ENCODE measurements at regions not wholly inside any gene's neighbourhood (a gene's known extent, or its start where the extent isn't known, plus 50 kb on each side); places are given as distances from the start of the nearest gene placed in this dataset.

- peak overlapping the region; percentile 53 for H3K4me3 ChIP-seq (ENCODE audit: low read depth, low read length)
- H3K27me3 ChIP-seq (ENCODE audit: insufficient read depth, low read depth, severe bottlenecking), result no peaks in the 10 kb centered on the region
- H3K9me3 ChIP-seq (ENCODE audit: severe bottlenecking), result no peaks in the 10 kb centered on the region
- no peak overlapping the region for H3K27ac ChIP-seq
- DNase-seq, result no peak
- TF ChIP-seq CTCF (IDR thresholded peaks at IDR 0.05; ENCODE audit: low read depth, low read length), result no peak
- H3K36me3 ChIP-seq, result no peaks in the 10 kb centered on the region
These were observed 126.1 kb upstream of the PRMT8 start for GRCh38 chr12:3364661-3365462.

GRCh38 chr12:3365463-3366411, 125.3 kb upstream of the PRMT8 start:
- Histone ChIP-seq H3K27ac (no peak overlapping the region), H3K9me3 (ENCODE audit: severe bottlenecking) (no peaks in the 10 kb centered on the region), H3K4me3 (ENCODE audit: low read depth, low read length) (peak overlapping the region; percentile 53), H3K27me3 (ENCODE audit: insufficient read depth, low read depth, severe bottlenecking) (no peaks in the 10 kb centered on the region), H3K36me3 (no peaks in the 10 kb centered on the region)
- peak; percentile 57 for DNase-seq
- no peak for TF ChIP-seq CTCF (IDR thresholded peaks at IDR 0.05; ENCODE audit: low read depth, low read length)

- no peaks in the 10 kb centered on the region for H3K27me3 ChIP-seq (ENCODE audit: insufficient read depth, low read depth, severe bottlenecking)
- no peaks in the 10 kb centered on the region for H3K36me3 ChIP-seq
- no peak for DNase-seq
- H3K27ac ChIP-seq, result no peak overlapping the region
- peak overlapping the region; percentile 53 for H3K4me3 ChIP-seq (ENCODE audit: low read depth, low read length)
- no peak for TF ChIP-seq CTCF (IDR thresholded peaks at IDR 0.05; ENCODE audit: low read depth, low read length)
- H3K9me3 ChIP-seq (ENCODE audit: severe bottlenecking), result no peaks in the 10 kb centered on the region
These were observed 124.4 kb upstream of the PRMT8 start for GRCh38 chr12:3366451-3367110.

- Histone ChIP-seq H3K27ac (no peak overlapping the region), H3K27me3 (ENCODE audit: insufficient read depth, low read depth, severe bottlenecking) (no peaks in the 10 kb centered on the region), H3K36me3 (no peaks in the 10 kb centered on the region), H3K9me3 (ENCODE audit: severe bottlenecking) (no peaks in the 10 kb centered on the region), H3K4me3 (ENCODE audit: low read depth, low read length) (no peak overlapping the region)
- TF ChIP-seq CTCF (IDR thresholded peaks at IDR 0.05; ENCODE audit: low read depth, low read length), result no peak
- DNase-seq, result no peak
These were observed 123.1 kb upstream of the PRMT8 start for GRCh38 chr12:3367750-3368444.

- no peak overlapping the region for H3K27ac ChIP-seq
These were observed 120.0 kb upstream of the PRMT8 start for GRCh38 chr12:3371018-3371417.

More at GRCh38 chr12:3371018-3371417, 120.0 kb upstream of the PRMT8 start:
- no peaks in the 10 kb centered on the region for H3K9me3 ChIP-seq (ENCODE audit: severe bottlenecking)
- H3K27me3 ChIP-seq (ENCODE audit: insufficient read depth, low read depth, severe bottlenecking), result no peaks in the 10 kb centered on the region
- TF ChIP-seq CTCF (IDR thresholded peaks at IDR 0.05; ENCODE audit: low read depth, low read length), result no peak
- no peaks in the 10 kb centered on the region for H3K36me3 ChIP-seq
- no peak overlapping the region for H3K4me3 ChIP-seq (ENCODE audit: low read depth, low read length)
- no peak for DNase-seq

All from WERI-Rb-1 (cell line).